Mammary epithelial cell (primary cell): ENCODE measurements at regions not wholly inside any gene's neighbourhood (a gene's known extent, or its start where the extent isn't known, plus 50 kb on each side); places are given as distances from the start of the nearest gene placed in this dataset.

Source experiments
- EZH2 ChIP-seq: IDR thresholded peaks from 2 replicates; pipeline ENCODE4 v1.6.1; 2012; ENCODE audit warnings: low read length, inconsistent platforms, borderline replicate concordance
- TF ChIP-seq, protein P1 (sequence below), 2 donors: IDR thresholded peaks in 1 of 2; conservative IDR thresholded peaks in 1 of 2; 2 replicates each; pipeline ENCODE4 v1.5.1; 2011 to 2012; ENCODE audit warnings: inconsistent platforms in 2 of 2, low read length in 2 of 2, mild to moderate bottlenecking in 2 of 2, control low read depth in 1 of 2, low read depth in 1 of 2; ENCODE audit not compliant: insufficient read depth in 1 of 2; ENCODE audit errors: extremely low read depth in 1 of 2

GRCh38 chr16:16790597-16790996 lies 411.7 kb downstream of the NPIPA7 start:
- TF ChIP-seq, protein P1, sequence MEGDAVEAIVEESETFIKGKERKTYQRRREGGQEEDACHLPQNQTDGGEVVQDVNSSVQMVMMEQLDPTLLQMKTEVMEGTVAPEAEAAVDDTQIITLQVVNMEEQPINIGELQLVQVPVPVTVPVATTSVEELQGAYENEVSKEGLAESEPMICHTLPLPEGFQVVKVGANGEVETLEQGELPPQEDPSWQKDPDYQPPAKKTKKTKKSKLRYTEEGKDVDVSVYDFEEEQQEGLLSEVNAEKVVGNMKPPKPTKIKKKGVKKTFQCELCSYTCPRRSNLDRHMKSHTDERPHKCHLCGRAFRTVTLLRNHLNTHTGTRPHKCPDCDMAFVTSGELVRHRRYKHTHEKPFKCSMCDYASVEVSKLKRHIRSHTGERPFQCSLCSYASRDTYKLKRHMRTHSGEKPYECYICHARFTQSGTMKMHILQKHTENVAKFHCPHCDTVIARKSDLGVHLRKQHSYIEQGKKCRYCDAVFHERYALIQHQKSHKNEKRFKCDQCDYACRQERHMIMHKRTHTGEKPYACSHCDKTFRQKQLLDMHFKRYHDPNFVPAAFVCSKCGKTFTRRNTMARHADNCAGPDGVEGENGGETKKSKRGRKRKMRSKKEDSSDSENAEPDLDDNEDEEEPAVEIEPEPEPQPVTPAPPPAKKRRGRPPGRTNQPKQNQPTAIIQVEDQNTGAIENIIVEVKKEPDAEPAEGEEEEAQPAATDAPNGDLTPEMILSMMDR (conservative IDR thresholded peaks at IDR 0.05 in 1 of 2, IDR thresholded peaks at IDR 0.05 in 1 of 2; ENCODE audit: extremely low read depth in 1 of 2, insufficient read depth in 1 of 2, low read depth in 1 of 2, low read length in 2 of 2): no peak
- TF ChIP-seq EZH2: no peak
